ENCODE measurements at regions not wholly inside any gene's neighbourhood (a gene's known extent, or its start where the extent isn't known, plus 50 kb on each side); places are given as distances from the start of the nearest gene placed in this dataset.
"Not testable (repeated sequence)": the region's sequence is repeated elsewhere in the genome, so short reads cannot be mapped to it uniquely, and the experiment has no call there.

GRCh38 chr11:16605389-16605893 lies 133.0 kb upstream of the C11orf58 start:
- peak; percentile 18 for DNase-seq

- DNase-seq: no peak
These were observed 133.6 kb upstream of the C11orf58 start for GRCh38 chr11:16604794-16605388.

- DNase-seq: no peak
These were observed 134.3 kb upstream of the C11orf58 start for GRCh38 chr11:16603890-16604793.

- DNase-seq: no peak
These were observed 135.2 kb upstream of the C11orf58 start for GRCh38 chr11:16603245-16603644.

- no peak for DNase-seq
These were observed 139.5 kb upstream of the C11orf58 start for GRCh38 chr11:16598906-16599305.

GRCh38 chr11:16598032-16598431 lies 140.4 kb upstream of the C11orf58 start:
- no peak for DNase-seq

- DNase-seq: no peak
These were observed 142.2 kb upstream of the C11orf58 start for GRCh38 chr11:16596231-16596630.

GRCh38 chr11:16591157-16591556 lies 147.3 kb upstream of the C11orf58 start:
- no peak for DNase-seq

- DNase-seq: no peak
These were observed 150.8 kb upstream of the C11orf58 start for GRCh38 chr11:16587670-16588069.

- no peak for DNase-seq
These were observed 153.9 kb upstream of the C11orf58 start for GRCh38 chr11:16584569-16584968.

GRCh38 chr11:16581078-16581477 lies 157.4 kb upstream of the C11orf58 start:
- DNase-seq: not testable (repeated sequence)

GRCh38 chr11:16577490-16577889 lies 161.0 kb upstream of the C11orf58 start:
- no peak for DNase-seq

GRCh38 chr11:16574889-16575288 lies 163.6 kb upstream of the C11orf58 start:
- DNase-seq: not testable (repeated sequence)

GRCh38 chr11:16572945-16573344 lies 165.5 kb upstream of the C11orf58 start:
- no peak for DNase-seq

GRCh38 chr11:16561150-16561549 lies 177.3 kb upstream of the C11orf58 start:
- DNase-seq: no peak

GRCh38 chr11:16558494-16558893 lies 180.0 kb upstream of the C11orf58 start:
- DNase-seq: no peak

GRCh38 chr11:16555956-16556355 lies 182.5 kb upstream of the C11orf58 start:
- DNase-seq: no peak

GRCh38 chr11:16554361-16554760 lies 184.1 kb upstream of the C11orf58 start:
- no peak for DNase-seq

- no peak for DNase-seq
These were observed 190.6 kb upstream of the C11orf58 start for GRCh38 chr11:16547879-16548278.

GRCh38 chr11:16543642-16544041 lies 187.3 kb upstream of the SOX6 start:
- no peak for DNase-seq

- DNase-seq: no peak
These were observed 186.0 kb upstream of the SOX6 start for GRCh38 chr11:16542353-16542752.

- DNase-seq: no peak
These were observed 180.2 kb upstream of the SOX6 start for GRCh38 chr11:16536513-16536912.

- DNase-seq: no peak
These were observed 172.3 kb upstream of the SOX6 start for GRCh38 chr11:16528639-16529038.

Data from NCI-H1092 (cell line).